GM12878 (cell line): ENCODE measurements at regions not wholly inside any gene's neighbourhood (a gene's known extent, or its start where the extent isn't known, plus 50 kb on each side); places are given as distances from the start of the nearest gene placed in this dataset.

Experiments
- ATAC-seq: fragments of 200-7000 bp; cut with Tn5 transposase; 3 replicates; pipeline ENCODE4 v1.9.1; 2020; ENCODE audit warnings: mild to moderate bottlenecking, moderate library complexity
- BruUV-seq: library from RNA; stranded (reverse); fragments of 400-500 nt; replicated peaks from 2 replicates; lab custom pipeline; 2021; lab: Mats Ljungman, UMichigan
- CTCF ChIA-PET: fragments of 300-600 bp; sonication (Branson Sonifier 250); formaldehyde crosslinking; extraction: SDS; loops from one replicate; lab custom pipeline; 2021; ENCODE audit warnings: inconsistent platforms; lab: Yijun Ruan, JAX
- POLR2A ChIA-PET: fragments of 350-600 bp; formaldehyde crosslinking; extraction: SDS; loops from one replicate; lab custom pipeline; 2021; ENCODE audit warnings: inconsistent platforms; lab: Charles Lee
- RAD21 ChIA-PET: fragments of 300-600 bp; sonication (Branson Sonifier 250); formaldehyde crosslinking; loops from one replicate; lab custom pipeline; 2023; ENCODE audit warnings: antibody characterized with exemption; ENCODE audit not compliant: unreplicated experiment; lab: Charles Lee
- SMC1A ChIA-PET: fragments of 300-600 bp; sonication (Branson Sonifier 250); formaldehyde crosslinking; loops from one replicate; lab custom pipeline; 2023; ENCODE audit not compliant: unreplicated experiment, uncharacterized antibody; lab: Charles Lee
- DNase-seq: peaks from one replicate; pipeline ENCODE4 v3.0.0-alpha.2; 2011; ENCODE audit warnings: low read depth, low spot score
- FAIRE-seq: peaks from 3 replicates; lab custom pipeline; 2011; peaks lifted over from hg19 to GRCh38; lab: Jason Lieb, UNC
- H2AFZ ChIP-seq: 2 replicates; pipeline ENCODE4 v1.6.0; 2011; ENCODE audit warnings: low read depth, low read length, control low read depth; ENCODE audit not compliant: control insufficient read depth
- H3K27ac ChIP-seq: 2 replicates; pipeline ENCODE4 v1.5.1; 2011; ENCODE audit warnings: control low read depth; ENCODE audit not compliant: control insufficient read depth, insufficient read depth
- H3K27me3 ChIP-seq, 2 experiments: replicated peaks in 1 of 2; 2 replicates each; pipeline versions ENCODE4 v1.6.0 to v1.6.1; 2011; ENCODE audit warnings: low read length in 1 of 2; ENCODE audit not compliant: control insufficient read depth in 2 of 2, insufficient read depth in 2 of 2
- H3K36me3 ChIP-seq, 2 experiments: 2 replicates each; pipeline ENCODE4 v1.5.1; 2011; ENCODE audit warnings: low read length in 1 of 2; ENCODE audit not compliant: control insufficient read depth in 2 of 2, insufficient read depth in 2 of 2
- H3K4me1 ChIP-seq: 2 replicates; pipeline ENCODE4 v1.6.1; 2011; ENCODE audit warnings: mild to moderate bottlenecking, low read length, moderate library complexity, mixed read lengths; ENCODE audit not compliant: control insufficient read depth, insufficient read depth
- H3K4me2 ChIP-seq: 2 replicates; pipeline ENCODE4 v1.6.0; 2011; ENCODE audit warnings: control low read depth; ENCODE audit not compliant: control insufficient read depth, insufficient read depth
- H3K4me3 ChIP-seq: fragments of 200-600 bp; sonication (generic); 2 replicates; pipeline ENCODE4 v1.5.1; 2016
- H3K79me2 ChIP-seq: 2 replicates; pipeline ENCODE4 v1.6.0; 2011; ENCODE audit warnings: low read length; ENCODE audit not compliant: control insufficient read depth, insufficient read depth
- H3K9ac ChIP-seq: 2 replicates; pipeline ENCODE4 v1.8.0; 2011; ENCODE audit warnings: low read length, control low read depth, mixed read lengths; ENCODE audit not compliant: control insufficient read depth, insufficient read depth
- H3K9me3 ChIP-seq: replicated peaks from 3 replicates; pipeline ENCODE4 v1.5.1; 2011; ENCODE audit warnings: mild to moderate bottlenecking, low read length; ENCODE audit not compliant: control insufficient read depth, insufficient read depth
- H4K20me1 ChIP-seq: 2 replicates; pipeline ENCODE4 v1.6.0; 2011; ENCODE audit not compliant: control insufficient read depth, insufficient read depth
- BACH1 ChIP-seq: fragments of 450-650 bp; IDR thresholded peaks from 2 replicates; pipeline ENCODE4 v1.6.1; 2017; ENCODE audit warnings: mild to moderate bottlenecking, borderline replicate concordance
- E2F4 ChIP-seq: IDR thresholded peaks from 2 replicates; pipeline ENCODE4 v1.6.1; 2012; ENCODE audit warnings: low read depth, low read length, improper control_type of control experiment
- ESRRA ChIP-seq: IDR thresholded peaks from 2 replicates; pipeline ENCODE4 v1.6.1; 2012; ENCODE audit warnings: mild to moderate bottlenecking, low read length, improper control_type of control experiment
- IRF3 ChIP-seq: fragments of 450-650 bp; IDR thresholded peaks from 2 replicates; pipeline ENCODE4 v1.6.1; 2014; ENCODE audit warnings: mild to moderate bottlenecking
- IRF5 ChIP-seq: fragments of 450-650 bp; IDR thresholded peaks from 2 replicates; pipeline ENCODE4 v1.6.1; 2017; ENCODE audit warnings: borderline replicate concordance
- RELB ChIP-seq: fragments of 450-650 bp; IDR thresholded peaks from 2 replicates; pipeline ENCODE4 v1.6.1; 2017; ENCODE audit warnings: low read depth, mild to moderate bottlenecking, moderate library complexity
- SUPT20H ChIP-seq: IDR thresholded peaks from 2 replicates; pipeline ENCODE4 v1.6.1; 2011; ENCODE audit warnings: low read depth, mild to moderate bottlenecking, low read length, moderate library complexity, borderline replicate concordance; ENCODE audit not compliant: control insufficient read depth
- ZNF622 ChIP-seq: fragments of 450-650 bp; IDR thresholded peaks from 2 replicates; pipeline ENCODE4 v1.6.1; 2017; ENCODE audit warnings: mild to moderate bottlenecking, inconsistent platforms
- WGBS: methylation state at CpG from one replicate; pipeline ENCODE4 v1.1.6; 2016; ENCODE audit warnings: low lambda C conversion rate; ENCODE audit not compliant: insufficient replicate concordance, insufficient coverage; ENCODE audit errors: missing lambda C conversion rate; 5-methylcytosine and 5-hydroxymethylcytosine counted together
- in situ Hi-C: fragments of 300-500 bp; cut with MboI; formaldehyde crosslinking; loops from 9 replicates; pipeline ENCODE4 v1.14.3; 2018; ENCODE audit warnings: mixed read lengths
- intact Hi-C: fragments of 100-400 bp; cut with micrococcal nuclease; formaldehyde crosslinking; loops from one replicate; pipeline ENCODE4 v1.14.2; 2022; ENCODE audit not compliant: unreplicated experiment

DNA sequence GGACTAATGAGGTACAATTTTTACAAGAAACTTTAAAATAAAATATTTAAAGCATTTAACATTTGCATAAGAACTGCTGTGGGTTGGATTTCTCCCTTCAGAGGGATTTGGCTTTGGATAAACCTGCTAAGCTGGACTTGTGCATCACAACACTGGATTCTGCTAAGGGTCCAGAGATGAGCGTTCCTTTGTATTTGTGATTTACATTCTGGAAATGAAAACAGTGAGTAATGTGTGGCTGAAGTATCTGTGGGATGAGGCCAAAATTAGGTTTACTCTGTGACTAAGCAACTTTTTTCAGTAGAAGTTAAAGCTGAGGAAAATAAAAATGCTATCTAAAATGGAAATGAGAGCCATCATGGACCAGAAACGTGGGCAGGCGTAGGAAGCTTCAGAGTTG is 494.3 kb downstream of the EPM2A start:
- intact Hi-C loops: no loop called here

More for the DNA sequence above, 494.3 kb downstream of the EPM2A start:
- in situ Hi-C loops: no loop called here
- ChIA-PET RAD21 (no interaction called here), POLR2A (no interaction called here), CTCF (no interaction called here), SMC1A (no interaction called here)
- Histone ChIP-seq H3K4me2 (no peak overlapping the region), H3K9me3 (no peaks in the 10 kb centered on the region), H3K4me3 (no peak overlapping the region), H2AFZ (no peak overlapping the region), H3K27ac (no peak overlapping the region), H3K9ac (no peak overlapping the region), H3K4me1 (no peaks in the 10 kb centered on the region), H4K20me1 (no peaks in the 10 kb centered on the region), H3K27me3 (no peaks in the 10 kb centered on the region), H3K79me2 (no peaks in the 10 kb centered on the region), H3K36me3 (no peaks in the 10 kb centered on the region)
- TF ChIP-seq IRF3 (no peak), RELB (no peak), ZNF622 (no peak), E2F4 (no peak), BACH1 (no peak), SUPT20H (no peak), ESRRA (no peak), IRF5 (no peak)
- BruUV-seq: no TSS peak
- WGBS: 49% methylated on average over 3 of the region's 3 CpGs
- ATAC-seq (no peak), DNase-seq (no peak), FAIRE-seq (no peak)
